CD14-positive monocyte (primary cell): ENCODE measurements at regions not wholly inside any gene's neighbourhood (a gene's known extent, or its start where the extent isn't known, plus 50 kb on each side); places are given as distances from the start of the nearest gene placed in this dataset.

Experiments
- DNase-seq, 3 donors: peaks; one replicate each; pipeline ENCODE4 v3.0.0-alpha.2; 2011 to 2022
- H2AFZ ChIP-seq: 2 replicates; pipeline ENCODE4 v1.6.0; 2012; ENCODE audit warnings: mild to moderate bottlenecking, low read depth, low read length, inconsistent platforms; ENCODE audit not compliant: insufficient read depth, poor library complexity, severe bottlenecking
- H3K27ac ChIP-seq, 2 donors: 1 replicate in 1 of 2; 2 replicates in 1 of 2; pipeline ENCODE4 v1.5.1; 2012 to 2013; ENCODE audit warnings: low read length in 2 of 2, control low read depth in 1 of 2, inconsistent platforms in 1 of 2, low read depth in 1 of 2, mild to moderate bottlenecking in 1 of 2
- H3K27me3 ChIP-seq, 2 donors: one replicate each; pipeline versions ENCODE4 v1.6.0 to v1.6.1; 2011 to 2013; ENCODE audit warnings: low read length in 2 of 2; ENCODE audit not compliant: control insufficient read depth in 2 of 2, insufficient read depth in 2 of 2
- H3K36me3 ChIP-seq, 2 donors: replicated peaks in 1 of 2; 1 replicate in 1 of 2; 2 replicates in 1 of 2; pipeline versions ENCODE4 v1.5.1 to v1.6.1; 2012 to 2013; ENCODE audit warnings: low read length in 2 of 2, control low read depth in 1 of 2, inconsistent platforms in 1 of 2, mild to moderate bottlenecking in 1 of 2; ENCODE audit not compliant: insufficient read depth in 2 of 2, control insufficient read depth in 1 of 2
- H3K4me1 ChIP-seq, 2 donors: 1 replicate in 1 of 2; 2 replicates in 1 of 2; pipeline versions ENCODE4 v1.5.1 to v1.6.1; 2012 to 2013; ENCODE audit warnings: low read length in 2 of 2, control low read depth in 1 of 2, inconsistent platforms in 1 of 2, mild to moderate bottlenecking in 1 of 2, moderate library complexity in 1 of 2; ENCODE audit not compliant: insufficient read depth in 2 of 2, control insufficient read depth in 1 of 2
- H3K4me2 ChIP-seq: replicated peaks from 2 replicates; pipeline ENCODE3; 2012; ENCODE audit warnings: low read length, moderate library complexity, mild to moderate bottlenecking; ENCODE audit not compliant: poor library complexity, severe bottlenecking; ENCODE audit errors: extremely low read depth
- H3K4me3 ChIP-seq, 3 experiments: fragments of 200-600 bp in 1 of 3; sonication (generic) in 1 of 3; replicated peaks in 1 of 3; 1 replicate in 2 of 3; 2 replicates in 1 of 3; pipeline ENCODE4 v1.5.1; 2011 to 2013; ENCODE audit warnings: low read length in 3 of 3, mild to moderate bottlenecking in 3 of 3, control low read depth in 2 of 3, low read depth in 2 of 3, inconsistent platforms in 1 of 3, moderate library complexity in 1 of 3
- H3K79me2 ChIP-seq: 2 replicates; pipeline ENCODE4 v1.6.0; 2012; ENCODE audit warnings: mild to moderate bottlenecking, control low read depth, inconsistent platforms, low read length, moderate library complexity; ENCODE audit not compliant: insufficient read depth
- H3K9ac ChIP-seq: 2 replicates; pipeline ENCODE4 v1.6.0; 2017; ENCODE audit warnings: low read length, mild to moderate bottlenecking; ENCODE audit not compliant: insufficient read depth, poor library complexity, severe bottlenecking
- H3K9me3 ChIP-seq, 2 donors: replicated peaks in 1 of 2; 1 replicate in 1 of 2; 2 replicates in 1 of 2; pipeline versions ENCODE4 v1.5.1 to v1.6.1; 2012 to 2013; ENCODE audit warnings: low read length in 2 of 2, control low read depth in 1 of 2; ENCODE audit not compliant: control insufficient read depth in 1 of 2, insufficient read depth in 1 of 2
- H4K20me1 ChIP-seq: 2 replicates; pipeline ENCODE4 v1.6.0; 2012; ENCODE audit warnings: mild to moderate bottlenecking, low read length, control low read depth, moderate library complexity; ENCODE audit not compliant: insufficient read depth
- H3K27ac Mint-ChIP-seq, 7 donors: one replicate each; pipeline ENCODE4 v1.8.0; 2020; ENCODE audit warnings: mild to moderate bottlenecking in 7 of 7, mixed read lengths in 7 of 7, moderate library complexity in 6 of 7, inconsistent platforms in 2 of 7
- H3K27me3 Mint-ChIP-seq, 3 donors: one replicate each; pipeline ENCODE4 v1.8.0; 2021 to 2022; ENCODE audit warnings: low read depth in 3 of 3, mild to moderate bottlenecking in 3 of 3, mixed read lengths in 3 of 3, moderate library complexity in 3 of 3, inconsistent platforms in 1 of 3
- H3K36me3 Mint-ChIP-seq, 2 donors: one replicate each; pipeline ENCODE4 v1.8.0; 2020; ENCODE audit warnings: mixed read lengths in 2 of 2, inconsistent platforms in 1 of 2, mild to moderate bottlenecking in 1 of 2
- H3K4me1 Mint-ChIP-seq: one replicate; pipeline ENCODE4 v1.8.0; 2020; ENCODE audit warnings: mild to moderate bottlenecking, mixed read lengths
- H3K4me3 Mint-ChIP-seq, 2 donors: one replicate each; pipeline ENCODE4 v1.8.0; 2020; ENCODE audit warnings: mild to moderate bottlenecking in 2 of 2, mixed read lengths in 2 of 2, moderate library complexity in 1 of 2
- H3K9me3 Mint-ChIP-seq, 7 donors: one replicate each; pipeline ENCODE4 v1.8.0; 2020 to 2022; ENCODE audit warnings: mixed read lengths in 7 of 7, mild to moderate bottlenecking in 6 of 7, moderate library complexity in 6 of 7, inconsistent platforms in 2 of 7
- WGBS: methylation state at CpG from one replicate; pipeline ENCODE4 v1.1.5; 2013; ENCODE audit warnings: missing lambda C conversion rate; ENCODE audit not compliant: insufficient coverage; 5-methylcytosine and 5-hydroxymethylcytosine counted together
- intact Hi-C, 2 donors: fragments of 100-400 bp; cut with micrococcal nuclease; formaldehyde crosslinking; loops; one replicate each; pipeline versions ENCODE4 v1.15.0 to v1.15.1; 2023
- TF ChIP-seq, protein P1 (sequence below): fragments of 200-600 bp; IDR thresholded peaks from one replicate; pipeline ENCODE4 v1.8.0; 2022; ENCODE audit warnings: antibody characterized with exemption, mild to moderate bottlenecking

- TF ChIP-seq, protein P1, sequence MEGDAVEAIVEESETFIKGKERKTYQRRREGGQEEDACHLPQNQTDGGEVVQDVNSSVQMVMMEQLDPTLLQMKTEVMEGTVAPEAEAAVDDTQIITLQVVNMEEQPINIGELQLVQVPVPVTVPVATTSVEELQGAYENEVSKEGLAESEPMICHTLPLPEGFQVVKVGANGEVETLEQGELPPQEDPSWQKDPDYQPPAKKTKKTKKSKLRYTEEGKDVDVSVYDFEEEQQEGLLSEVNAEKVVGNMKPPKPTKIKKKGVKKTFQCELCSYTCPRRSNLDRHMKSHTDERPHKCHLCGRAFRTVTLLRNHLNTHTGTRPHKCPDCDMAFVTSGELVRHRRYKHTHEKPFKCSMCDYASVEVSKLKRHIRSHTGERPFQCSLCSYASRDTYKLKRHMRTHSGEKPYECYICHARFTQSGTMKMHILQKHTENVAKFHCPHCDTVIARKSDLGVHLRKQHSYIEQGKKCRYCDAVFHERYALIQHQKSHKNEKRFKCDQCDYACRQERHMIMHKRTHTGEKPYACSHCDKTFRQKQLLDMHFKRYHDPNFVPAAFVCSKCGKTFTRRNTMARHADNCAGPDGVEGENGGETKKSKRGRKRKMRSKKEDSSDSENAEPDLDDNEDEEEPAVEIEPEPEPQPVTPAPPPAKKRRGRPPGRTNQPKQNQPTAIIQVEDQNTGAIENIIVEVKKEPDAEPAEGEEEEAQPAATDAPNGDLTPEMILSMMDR: no peak
- H3K27ac Mint-ChIP-seq: no peak overlapping the region
- H3K4me1 ChIP-seq: no peaks in the 10 kb centered on the region
- no peak for DNase-seq
- no peaks in the 10 kb centered on the region for H3K9me3 ChIP-seq
- peaks cover 0 to 2% (median 0%) of the 10 kb centered on the region in 7 donors for H3K9me3 Mint-ChIP-seq
- no peak overlapping the region for H3K4me2 ChIP-seq
- no peak overlapping the region for H3K27ac ChIP-seq
- H3K27me3 Mint-ChIP-seq: peaks cover 2 to 7% (median 3%) of the 10 kb centered on the region in 3 donors
- no peaks in the 10 kb centered on the region for H3K36me3 ChIP-seq
- no peaks in the 10 kb centered on the region for H3K4me1 Mint-ChIP-seq
- H4K20me1 ChIP-seq: no peaks in the 10 kb centered on the region
- H3K4me3 Mint-ChIP-seq: no peak overlapping the region
- H2AFZ ChIP-seq: no peak overlapping the region
- H3K27me3 ChIP-seq: no peaks in the 10 kb centered on the region
- H3K4me3 ChIP-seq: no peak overlapping the region
- 93% methylated on average over 4 of the region's 9 CpGs for WGBS
- no peak overlapping the region for H3K9ac ChIP-seq
- intact Hi-C loops: no loop called here
- H3K36me3 Mint-ChIP-seq: no peaks in the 10 kb centered on the region
- H3K79me2 ChIP-seq: no peaks in the 10 kb centered on the region
Measured at GRCh38 chr16:54216268-54216667, 70.3 kb downstream of the IRX3 start.

- H3K4me2 ChIP-seq: no peak overlapping the region
- Mint-ChIP-seq H3K4me1 (no peaks in the 10 kb centered on the region), H3K4me3 (no peak overlapping the region), H3K9me3 (peaks cover 0 to 2% (median 0%) of the 10 kb centered on the region in 7 donors), H3K36me3 (no peaks in the 10 kb centered on the region), H3K27me3 (peaks cover 2 to 7% (median 3%) of the 10 kb centered on the region in 3 donors), H3K27ac (peak overlapping the region in 1 of 7 donors; percentile 6)
- H3K4me3 ChIP-seq: no peak overlapping the region
- WGBS: 100% methylated on average over 2 of the region's 4 CpGs
- H3K9me3 ChIP-seq: no peaks in the 10 kb centered on the region
- H3K79me2 ChIP-seq: no peaks in the 10 kb centered on the region
- H3K9ac ChIP-seq: no peak overlapping the region
- H3K27me3 ChIP-seq: no peaks in the 10 kb centered on the region
- TF ChIP-seq, protein P1: no peak
- no peak overlapping the region for H3K27ac ChIP-seq
- no peaks in the 10 kb centered on the region for H3K36me3 ChIP-seq
- DNase-seq: no peak
- H4K20me1 ChIP-seq: no peaks in the 10 kb centered on the region
- no peaks in the 10 kb centered on the region for H3K4me1 ChIP-seq
- no peak overlapping the region for H2AFZ ChIP-seq
- intact Hi-C loops: no loop called here
Measured at GRCh38 chr16:54215471-54215870, 71.1 kb downstream of the IRX3 start.
